HEK293 (cell line): ENCODE measurements at regions not wholly inside any gene's neighbourhood (a gene's known extent, or its start where the extent isn't known, plus 50 kb on each side); places are given as distances from the start of the nearest gene placed in this dataset.

ENCODE experiments used
- CTCF ChIA-PET: fragments of 350-600 bp; formaldehyde crosslinking; extraction: SDS; loops from one replicate; lab custom pipeline; 2021; ENCODE audit warnings: antibody characterized with exemption; lab: Yijun Ruan, JAX
- POLR2A ChIA-PET: fragments of 300-600 bp; formaldehyde crosslinking; extraction: SDS; loops from one replicate; lab custom pipeline; 2020; ENCODE audit warnings: antibody characterized with exemption, inconsistent platforms; lab: Yijun Ruan, JAX
- H3K27ac ChIP-seq: fragments of 200-500 bp; sonication (Bioruptor generic); 2 replicates; pipeline ENCODE4 v1.5.1; 2014; ENCODE audit warnings: low read depth, low read length, control low read depth, inconsistent platforms; ENCODE audit errors: extremely low read depth
- H3K36me3 ChIP-seq, 2 experiments: fragments of 200-500 bp in 1 of 2; sonication (Bioruptor generic) in 1 of 2; 1 replicate in 1 of 2; 2 replicates in 1 of 2; pipeline ENCODE4 v1.5.1; 2014 to 2017; ENCODE audit warnings: inconsistent platforms in 2 of 2, low read length in 2 of 2; ENCODE audit not compliant: control insufficient read depth in 2 of 2, insufficient read depth in 1 of 2
- H3K4me1 ChIP-seq: fragments of 200-500 bp; sonication (Bioruptor generic); 2 replicates; pipeline ENCODE4 v1.5.1; 2014; ENCODE audit warnings: mild to moderate bottlenecking, low read length, inconsistent platforms; ENCODE audit not compliant: control insufficient read depth, insufficient read depth
- H3K4me3 ChIP-seq: 2 replicates; pipeline ENCODE4 v1.5.1; 2011; ENCODE audit warnings: low read depth, mild to moderate bottlenecking, control low read depth, low read length, moderate library complexity
- H3K9me3 ChIP-seq: fragments of 200-500 bp; sonication (Bioruptor generic); 2 replicates; pipeline ENCODE4 v1.5.1; 2014; ENCODE audit warnings: low read depth, low read length, inconsistent platforms; ENCODE audit not compliant: control insufficient read depth, insufficient read depth
- EGR2 ChIP-seq: fragments of 450-650 bp; formaldehyde crosslinking; IDR thresholded peaks from 2 replicates; pipeline ENCODE4 v1.5.1; 2016; ENCODE audit warnings: low read depth, missing biosample characterization, missing genetic modification characterization
- SCRT2 ChIP-seq: fragments of 450-650 bp; formaldehyde crosslinking; IDR thresholded peaks from 2 replicates; pipeline ENCODE4 v1.5.1; 2016; ENCODE audit warnings: missing biosample characterization, missing genetic modification characterization
- SETDB1 ChIP-seq: IDR thresholded peaks from one replicate; pipeline ENCODE4 v1.6.1; 2017; ENCODE audit warnings: mild to moderate bottlenecking, low read length, moderate library complexity, mixed read lengths; ENCODE audit not compliant: insufficient read length
- SP3 ChIP-seq: fragments of 450-650 bp; formaldehyde crosslinking; IDR thresholded peaks from 2 replicates; pipeline ENCODE4 v1.5.1; 2016; ENCODE audit warnings: missing biosample characterization, missing genetic modification characterization
- TRIM28 ChIP-seq: IDR thresholded peaks from 2 replicates; pipeline ENCODE4 v1.6.1; 2011; ENCODE audit warnings: low read length, control low read depth, borderline replicate concordance
- ZBTB17 ChIP-seq: fragments of 450-650 bp; formaldehyde crosslinking; IDR thresholded peaks from 2 replicates; pipeline ENCODE4 v1.5.1; 2016; ENCODE audit warnings: missing biosample characterization, missing genetic modification characterization
- ZBTB21 ChIP-seq: fragments of 450-650 bp; formaldehyde crosslinking; IDR thresholded peaks from 2 replicates; pipeline ENCODE4 v1.5.1; 2017; ENCODE audit warnings: missing biosample characterization, missing genetic modification characterization
- ZBTB48 ChIP-seq: fragments of 450-650 bp; formaldehyde crosslinking; IDR thresholded peaks from 2 replicates; pipeline ENCODE4 v1.5.1; 2016; ENCODE audit warnings: missing biosample characterization, missing genetic modification characterization
- ZBTB8A ChIP-seq: fragments of 450-650 bp; formaldehyde crosslinking; IDR thresholded peaks from 2 replicates; pipeline ENCODE4 v1.5.1; 2016; ENCODE audit warnings: missing biosample characterization, missing genetic modification characterization
- ZNF146 ChIP-seq: fragments of 450-650 bp; formaldehyde crosslinking; IDR thresholded peaks from 2 replicates; pipeline ENCODE4 v1.5.1; 2016; ENCODE audit warnings: missing biosample characterization, missing genetic modification characterization
- ZNF548 ChIP-seq: fragments of 450-650 bp; formaldehyde crosslinking; IDR thresholded peaks from 2 replicates; pipeline ENCODE4 v1.5.1; 2016; ENCODE audit warnings: missing biosample characterization, missing genetic modification characterization
- TF ChIP-seq, protein P1 (sequence below): fragments of 450-650 bp; formaldehyde crosslinking; optimal IDR thresholded peaks from 2 replicates; pipeline ENCODE3; 2016; ENCODE audit warnings: missing biosample characterization, mild to moderate bottlenecking, missing genetic modification characterization
- TF ChIP-seq, protein P2 (sequence below): fragments of 450-650 bp; formaldehyde crosslinking; IDR thresholded peaks from 2 replicates; pipeline ENCODE4 v1.5.1; 2016; ENCODE audit warnings: missing biosample characterization, missing genetic modification characterization
- TF ChIP-seq, protein P3 (sequence below): fragments of 450-650 bp; formaldehyde crosslinking; IDR thresholded peaks from 2 replicates; pipeline ENCODE4 v1.5.1; 2016; ENCODE audit warnings: missing biosample characterization, missing genetic modification characterization, low read depth
- TF ChIP-seq, protein P4 (sequence below): fragments of 450-650 bp; formaldehyde crosslinking; IDR thresholded peaks from 2 replicates; pipeline ENCODE4 v1.5.1; 2016; ENCODE audit warnings: missing biosample characterization, missing genetic modification characterization

DNA sequence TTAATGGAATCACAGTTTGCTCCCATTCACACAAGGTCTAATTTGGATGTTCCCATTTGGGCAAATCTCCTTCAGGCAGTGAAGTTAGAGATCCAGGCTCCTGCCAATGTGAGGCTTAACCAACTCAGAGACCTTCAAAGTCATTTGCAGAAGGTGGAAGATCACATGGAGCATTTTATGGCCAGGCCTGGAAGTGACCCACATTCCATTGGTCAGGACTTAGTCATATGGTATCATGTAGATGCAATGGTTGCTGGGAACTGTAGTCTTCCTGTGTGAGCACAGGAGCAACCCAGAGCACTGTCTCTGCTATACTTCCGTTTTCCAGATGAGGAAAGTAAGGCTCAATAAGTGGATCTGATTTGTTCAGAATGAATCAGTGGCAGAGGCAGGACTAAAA lies 292.7 kb upstream of the SMARCA2 start:
- H3K27ac ChIP-seq = no peak overlapping the region
- H3K4me1 ChIP-seq = no peaks in the 10 kb centered on the region
- POLR2A ChIA-PET = no interaction called here
- H3K4me3 ChIP-seq = no peak overlapping the region
- no peaks in the 10 kb centered on the region for H3K36me3 ChIP-seq
- TF ChIP-seq, protein P1, sequence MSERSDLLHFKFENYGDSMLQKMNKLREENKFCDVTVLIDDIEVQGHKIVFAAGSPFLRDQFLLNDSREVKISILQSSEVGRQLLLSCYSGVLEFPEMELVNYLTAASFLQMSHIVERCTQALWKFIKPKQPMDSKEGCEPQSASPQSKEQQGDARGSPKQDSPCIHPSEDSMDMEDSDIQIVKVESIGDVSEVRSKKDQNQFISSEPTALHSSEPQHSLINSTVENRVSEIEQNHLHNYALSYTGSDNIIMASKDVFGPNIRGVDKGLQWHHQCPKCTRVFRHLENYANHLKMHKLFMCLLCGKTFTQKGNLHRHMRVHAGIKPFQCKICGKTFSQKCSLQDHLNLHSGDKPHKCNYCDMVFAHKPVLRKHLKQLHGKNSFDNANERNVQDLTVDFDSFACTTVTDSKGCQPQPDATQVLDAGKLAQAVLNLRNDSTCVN (tag by site-specific recombination) = no peak
- TF ChIP-seq ZBTB17 = peak; percentile 42; the same call in 1 of the 2 replicates
- CTCF ChIA-PET = no interaction called here
- no peaks in the 10 kb centered on the region for H3K9me3 ChIP-seq

DNA sequence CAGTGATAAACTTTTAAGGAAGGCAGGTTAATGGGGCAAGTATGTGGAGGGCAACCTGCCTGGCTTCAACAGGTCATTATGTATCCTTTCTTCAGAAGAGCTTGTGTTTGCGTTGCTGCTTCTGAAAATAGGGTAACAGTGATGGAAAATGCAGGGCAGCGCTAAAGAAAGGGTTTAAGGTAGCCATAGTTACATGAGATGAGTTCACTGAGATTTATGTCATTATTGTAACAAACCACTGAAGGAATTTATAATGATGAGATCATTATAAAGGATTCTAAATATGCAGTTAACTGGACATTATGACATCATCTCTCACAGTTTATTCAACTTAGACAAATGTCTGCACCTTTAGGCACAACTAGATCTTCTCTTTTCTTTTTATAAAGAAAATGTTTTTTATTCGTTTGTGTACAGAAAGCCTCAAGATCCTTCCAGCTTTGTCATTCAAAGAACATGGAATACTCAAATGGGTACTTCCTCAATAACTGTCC lies 291.6 kb upstream of the SMARCA2 start:
- TF ChIP-seq SCRT2 (tag by site-specific recombination) (no peak), TRIM28 (no peak), ZBTB8A (tag by site-specific recombination) (no peak), ZBTB48 (tag by site-specific recombination) (no peak), SP3 (no peak), SETDB1 (no peak), ZBTB21 (tag by site-specific recombination) (0 out of 2 replicates have a peak, but pooled peaks have one; percentile 19), ZNF548 (no peak), ZNF146 (tag by site-specific recombination) (no peak)
- TF ChIP-seq, protein P2, sequence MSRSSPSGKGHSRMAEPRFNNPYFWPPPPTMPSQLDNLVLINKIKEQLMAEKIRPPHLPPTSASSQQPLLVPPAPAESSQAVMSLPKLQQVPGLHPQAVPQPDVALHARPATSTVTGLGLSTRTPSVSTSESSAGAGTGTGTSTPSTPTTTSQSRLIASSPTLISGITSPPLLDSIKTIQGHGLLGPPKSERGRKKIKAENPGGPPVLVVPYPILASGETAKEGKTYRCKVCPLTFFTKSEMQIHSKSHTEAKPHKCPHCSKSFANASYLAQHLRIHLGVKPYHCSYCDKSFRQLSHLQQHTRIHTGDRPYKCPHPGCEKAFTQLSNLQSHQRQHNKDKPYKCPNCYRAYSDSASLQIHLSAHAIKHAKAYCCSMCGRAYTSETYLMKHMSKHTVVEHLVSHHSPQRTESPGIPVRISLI (tag by site-specific recombination) = no peak
- TF ChIP-seq, protein P3, sequence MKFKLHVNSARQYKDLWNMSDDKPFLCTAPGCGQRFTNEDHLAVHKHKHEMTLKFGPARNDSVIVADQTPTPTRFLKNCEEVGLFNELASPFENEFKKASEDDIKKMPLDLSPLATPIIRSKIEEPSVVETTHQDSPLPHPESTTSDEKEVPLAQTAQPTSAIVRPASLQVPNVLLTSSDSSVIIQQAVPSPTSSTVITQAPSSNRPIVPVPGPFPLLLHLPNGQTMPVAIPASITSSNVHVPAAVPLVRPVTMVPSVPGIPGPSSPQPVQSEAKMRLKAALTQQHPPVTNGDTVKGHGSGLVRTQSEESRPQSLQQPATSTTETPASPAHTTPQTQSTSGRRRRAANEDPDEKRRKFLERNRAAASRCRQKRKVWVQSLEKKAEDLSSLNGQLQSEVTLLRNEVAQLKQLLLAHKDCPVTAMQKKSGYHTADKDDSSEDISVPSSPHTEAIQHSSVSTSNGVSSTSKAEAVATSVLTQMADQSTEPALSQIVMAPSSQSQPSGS (tag by site-specific recombination) = peak; percentile 59; the same call in 1 of the 2 replicates
- CTCF ChIA-PET = interaction anchor here (2.1 kb wide), 1 partner anchor 9 kb away, joined by 13 read pairs; no protein-coding TSS in a partner anchor

DNA sequence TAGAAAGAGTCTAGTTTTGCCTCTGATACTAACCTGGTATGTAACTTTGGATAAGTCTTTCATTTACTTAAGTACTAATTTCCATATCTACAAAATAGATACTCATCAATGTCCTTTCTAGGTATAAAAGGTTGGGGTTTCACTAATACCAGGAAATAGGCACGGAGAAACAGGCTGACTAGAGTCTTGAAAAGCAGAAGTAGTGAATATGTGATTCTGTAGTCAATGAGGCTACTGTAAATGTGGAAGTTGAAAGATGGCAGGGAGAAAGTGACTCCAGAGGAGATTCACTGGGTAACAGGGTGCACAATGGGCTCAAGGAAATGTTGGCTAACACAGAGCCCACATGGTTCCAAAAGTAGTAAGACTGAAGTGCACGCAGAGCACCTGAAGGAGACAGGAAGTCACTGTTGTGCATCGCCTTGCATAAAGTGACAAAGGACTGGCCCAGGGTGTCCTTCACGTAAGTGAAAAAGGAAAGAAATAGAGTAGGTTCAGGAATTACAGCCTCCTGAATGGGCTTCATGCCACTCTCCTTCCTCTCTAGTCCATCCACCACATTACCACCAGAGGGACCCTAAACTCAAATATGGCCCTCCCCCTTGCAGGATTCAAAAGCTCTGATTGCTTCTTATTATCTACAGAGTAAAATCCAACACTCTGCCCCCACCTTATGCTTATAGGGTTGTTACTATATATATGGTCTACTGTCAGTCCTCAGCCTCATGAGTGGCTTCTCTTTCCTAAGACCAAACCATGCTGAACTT lies 288.0 kb upstream of the SMARCA2 start:
- H3K9me3 ChIP-seq = no peaks in the 10 kb centered on the region
- H3K4me3 ChIP-seq = no peak overlapping the region
- CTCF ChIA-PET = interaction anchor here (0.7 to 1.1 kb wide), 5 partner anchors 19 to 216 kb away, joined by 3 to 13 read pairs (median 3); no protein-coding TSS in a partner anchor
- no peaks in the 10 kb centered on the region for H3K4me1 ChIP-seq
- H3K36me3 ChIP-seq = no peaks in the 10 kb centered on the region
- POLR2A ChIA-PET = no interaction called here
- TF ChIP-seq, protein P4, sequence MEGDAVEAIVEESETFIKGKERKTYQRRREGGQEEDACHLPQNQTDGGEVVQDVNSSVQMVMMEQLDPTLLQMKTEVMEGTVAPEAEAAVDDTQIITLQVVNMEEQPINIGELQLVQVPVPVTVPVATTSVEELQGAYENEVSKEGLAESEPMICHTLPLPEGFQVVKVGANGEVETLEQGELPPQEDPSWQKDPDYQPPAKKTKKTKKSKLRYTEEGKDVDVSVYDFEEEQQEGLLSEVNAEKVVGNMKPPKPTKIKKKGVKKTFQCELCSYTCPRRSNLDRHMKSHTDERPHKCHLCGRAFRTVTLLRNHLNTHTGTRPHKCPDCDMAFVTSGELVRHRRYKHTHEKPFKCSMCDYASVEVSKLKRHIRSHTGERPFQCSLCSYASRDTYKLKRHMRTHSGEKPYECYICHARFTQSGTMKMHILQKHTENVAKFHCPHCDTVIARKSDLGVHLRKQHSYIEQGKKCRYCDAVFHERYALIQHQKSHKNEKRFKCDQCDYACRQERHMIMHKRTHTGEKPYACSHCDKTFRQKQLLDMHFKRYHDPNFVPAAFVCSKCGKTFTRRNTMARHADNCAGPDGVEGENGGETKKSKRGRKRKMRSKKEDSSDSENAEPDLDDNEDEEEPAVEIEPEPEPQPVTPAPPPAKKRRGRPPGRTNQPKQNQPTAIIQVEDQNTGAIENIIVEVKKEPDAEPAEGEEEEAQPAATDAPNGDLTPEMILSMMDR (tag by site-specific recombination) = 0 out of 2 replicates have a peak, but pooled peaks have one; percentile 14
- no peak for TF ChIP-seq EGR2
- no peak overlapping the region for H3K27ac ChIP-seq

More for the DNA sequence above, 291.6 kb upstream of the SMARCA2 start:
- Histone ChIP-seq H3K4me3 (no peak overlapping the region), H3K27ac (no peak overlapping the region), H3K36me3 (no peaks in the 10 kb centered on the region), H3K4me1 (no peaks in the 10 kb centered on the region), H3K9me3 (no peaks in the 10 kb centered on the region)
- POLR2A ChIA-PET = no interaction called here
